Hindlimb muscle (tissue), 1 donor: ENCODE measurements at regions not wholly inside any gene's neighbourhood (a gene's known extent, or its start where the extent isn't known, plus 50 kb on each side); places are given as distances from the start of the nearest gene placed in this dataset.

Experiments
- DNase-seq: peaks from one replicate; pipeline ENCODE4 v3.0.0-alpha.2; 2013

DNA sequence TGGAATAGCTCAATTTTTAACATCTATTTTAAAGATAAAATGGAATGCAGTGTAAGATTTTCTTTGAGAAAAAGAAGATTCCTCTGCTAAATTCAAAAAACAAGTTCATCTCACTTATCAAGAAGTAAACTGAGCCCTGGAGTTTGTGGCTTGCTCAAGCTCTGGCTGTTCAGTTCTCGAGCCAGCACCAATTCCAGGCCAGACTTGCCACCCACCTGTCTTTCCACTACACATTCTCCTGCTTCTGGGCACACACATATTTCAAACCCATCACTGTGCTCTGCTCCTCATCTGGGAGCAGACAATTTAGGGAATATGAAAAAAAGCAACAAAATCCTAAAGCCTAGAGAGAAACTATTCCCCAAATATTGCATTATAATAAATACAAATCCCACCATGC, 424.5 kb downstream of the ENC1 start:
- DNase-seq, result no peak

DNA sequence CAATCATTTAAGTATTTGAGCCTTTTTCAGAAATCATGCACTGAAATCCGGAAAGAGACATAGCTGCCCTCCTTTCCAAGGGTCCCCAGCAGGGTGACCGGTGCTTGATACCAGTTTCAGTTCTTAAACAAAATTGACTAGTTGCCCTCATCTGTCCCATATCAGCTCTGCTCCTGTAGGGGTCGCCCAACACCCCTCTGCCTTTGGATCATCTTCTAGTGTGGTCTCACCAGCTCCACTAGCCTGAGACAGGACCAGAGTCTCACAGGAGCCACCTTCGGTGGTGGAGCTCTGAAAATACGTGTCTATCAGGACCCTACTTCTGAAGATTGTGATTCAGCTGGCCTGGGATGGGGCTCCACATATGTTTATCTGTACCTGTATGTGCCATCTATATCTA, 428.2 kb downstream of the ENC1 start:
- DNase-seq, result no peak

DNA sequence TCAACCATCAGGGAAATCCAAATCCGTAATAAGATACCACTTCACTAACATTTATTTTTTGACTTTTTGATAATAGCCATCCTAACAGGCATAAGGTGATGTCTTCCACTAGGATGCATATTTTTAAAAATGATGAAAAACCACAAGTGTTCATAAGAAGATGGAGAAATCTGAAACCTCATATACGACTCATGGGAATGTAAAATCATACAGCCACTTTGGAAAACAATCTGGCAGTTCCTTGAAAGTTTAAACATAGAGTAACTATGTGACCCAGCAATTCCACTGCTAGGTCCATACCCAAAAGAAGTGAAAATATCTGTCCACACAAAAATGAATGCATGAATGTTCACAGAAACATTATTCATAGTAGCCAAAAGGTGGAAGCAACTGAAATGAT, 431.0 kb downstream of the ENC1 start:
- DNase-seq, result no peak

DNA sequence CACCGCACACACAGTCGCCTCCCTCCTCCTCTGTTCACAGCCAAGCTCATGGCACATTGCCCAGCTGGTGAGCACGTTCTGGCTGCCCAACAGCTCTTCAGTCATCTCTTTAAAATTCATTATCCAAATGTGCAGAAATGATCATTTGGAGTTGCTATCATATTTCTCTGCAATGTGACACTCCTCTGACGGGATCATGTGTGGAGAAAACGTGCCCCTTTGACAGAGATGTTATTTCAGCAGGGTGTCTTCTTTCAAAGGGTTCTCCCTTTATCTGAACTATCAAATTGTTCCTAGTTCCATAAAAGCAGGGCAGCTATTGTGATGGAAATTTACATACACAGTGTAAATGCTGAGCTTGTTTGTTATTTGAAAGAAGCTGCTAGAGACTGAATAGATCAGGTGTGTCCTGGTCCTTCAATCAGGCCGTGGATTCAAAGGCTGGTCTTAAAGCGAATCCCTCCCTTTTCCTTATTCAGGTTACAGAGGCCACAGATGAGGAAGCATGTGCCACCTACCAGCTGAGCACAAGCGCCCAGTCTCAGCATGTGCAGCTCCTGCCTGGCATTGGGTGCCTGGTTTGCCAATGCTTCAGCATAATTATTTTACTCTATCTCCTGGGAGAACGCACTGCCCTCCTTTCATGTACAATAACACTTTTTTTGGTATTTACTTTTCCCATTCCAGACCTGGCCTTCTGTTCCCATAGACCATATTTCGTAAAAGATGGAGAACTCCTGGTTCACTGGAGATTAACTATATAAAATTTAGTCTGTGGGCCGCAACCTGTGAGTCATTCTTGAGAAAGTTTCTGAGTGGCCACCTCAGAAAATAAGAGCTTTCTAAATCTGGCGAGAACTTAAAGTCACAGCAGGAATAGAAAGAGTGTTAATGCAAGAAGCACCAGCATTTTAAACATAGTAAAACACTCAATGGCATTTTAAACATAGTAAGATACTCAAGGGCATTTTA, 433.7 kb downstream of the ENC1 start:
- DNase-seq, result peak; percentile 66

DNA sequence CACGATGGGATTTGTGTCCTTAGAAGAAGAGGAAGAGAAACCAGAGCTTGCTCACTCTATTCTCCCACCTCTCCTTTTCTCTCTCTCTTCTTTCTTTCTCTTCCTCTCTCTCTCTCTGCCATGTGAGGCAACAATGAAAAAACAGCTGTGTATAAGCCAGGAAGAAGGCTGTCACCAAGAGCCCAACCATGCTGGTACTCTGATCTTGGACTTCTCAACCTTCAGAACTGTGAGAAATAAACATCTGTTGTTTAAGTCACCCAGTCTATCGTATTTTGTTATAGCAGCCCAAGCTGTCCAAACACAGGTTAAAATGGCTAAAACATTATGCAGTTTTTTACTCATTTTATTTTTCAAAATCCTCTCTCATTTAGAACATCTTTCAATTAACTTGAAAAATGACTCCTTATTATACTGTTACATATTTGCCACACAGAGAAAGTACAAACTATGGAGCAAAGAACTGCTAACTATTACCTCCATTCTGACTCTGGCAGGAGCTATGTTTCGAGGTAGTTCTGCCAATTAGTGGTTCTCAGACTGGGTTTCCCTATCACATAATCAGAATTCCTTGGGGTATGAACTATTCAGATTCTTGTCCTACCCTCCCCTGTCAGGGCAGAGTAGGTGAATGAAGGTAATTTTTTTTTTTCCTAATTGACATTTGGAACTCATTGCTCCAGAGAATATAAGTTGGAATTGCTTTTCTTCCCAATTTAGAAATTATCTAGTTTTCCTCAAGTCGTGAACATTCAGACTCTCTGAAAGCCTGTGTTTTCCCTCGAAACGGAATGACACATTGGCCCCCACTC, 434.6 kb downstream of the ENC1 start:
- no peak for DNase-seq

DNA sequence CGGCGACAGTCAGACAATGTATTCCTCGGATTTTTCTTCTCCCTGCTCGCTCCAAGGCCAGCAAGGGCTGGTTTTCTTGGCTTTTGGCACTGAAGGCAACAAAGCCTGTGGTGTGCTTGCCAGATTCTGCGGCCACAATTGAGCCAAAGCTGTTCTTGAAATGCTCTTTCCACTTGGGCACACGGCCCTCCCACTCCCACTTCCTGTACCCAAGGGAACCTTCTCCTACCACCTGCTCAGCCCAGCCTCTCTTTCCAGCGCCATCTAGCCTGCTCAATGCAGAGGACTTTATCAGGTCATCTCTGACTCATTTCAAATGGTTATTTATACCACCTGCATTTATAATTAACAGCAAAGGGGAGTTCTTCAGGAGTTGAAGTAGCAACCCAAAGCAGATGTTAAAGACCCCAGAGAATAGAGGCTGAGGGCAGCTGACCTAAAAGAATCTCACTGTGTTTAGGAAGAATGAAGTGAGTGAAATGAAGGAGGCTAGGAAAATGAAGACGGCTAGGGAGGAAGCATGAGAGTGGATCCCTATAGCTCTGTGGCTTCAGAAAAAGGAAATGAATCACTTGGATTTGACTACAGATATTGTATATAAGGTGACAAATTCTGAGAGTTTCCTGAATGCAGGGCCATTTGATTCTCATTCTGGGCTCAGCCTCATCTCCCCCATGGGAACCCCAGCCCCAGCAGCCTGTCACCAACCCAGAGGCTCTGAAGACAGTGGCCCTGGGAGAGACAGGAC, 439.0 kb downstream of the ENC1 start:
- DNase-seq, result peak; percentile 39

DNA sequence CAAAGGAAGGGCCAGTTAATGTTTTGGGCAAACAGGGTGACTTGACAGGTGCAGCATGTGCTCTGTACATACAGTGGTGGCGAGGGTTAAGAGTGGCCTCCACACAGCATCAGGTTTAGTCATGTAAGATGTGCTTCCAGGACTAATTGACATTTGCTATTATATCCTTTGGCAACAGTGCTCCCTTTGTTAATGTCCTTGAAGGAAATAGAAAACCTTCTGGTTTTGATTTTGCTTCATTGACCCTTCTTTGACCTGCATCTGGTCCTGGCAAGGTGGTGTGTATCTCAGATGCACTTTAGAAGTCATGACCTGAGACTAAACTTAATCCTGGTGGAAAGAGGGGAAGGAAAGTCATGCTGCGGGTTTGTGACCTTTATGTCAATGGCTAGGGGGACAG, 440.0 kb downstream of the ENC1 start:
- DNase-seq, result no peak

DNA sequence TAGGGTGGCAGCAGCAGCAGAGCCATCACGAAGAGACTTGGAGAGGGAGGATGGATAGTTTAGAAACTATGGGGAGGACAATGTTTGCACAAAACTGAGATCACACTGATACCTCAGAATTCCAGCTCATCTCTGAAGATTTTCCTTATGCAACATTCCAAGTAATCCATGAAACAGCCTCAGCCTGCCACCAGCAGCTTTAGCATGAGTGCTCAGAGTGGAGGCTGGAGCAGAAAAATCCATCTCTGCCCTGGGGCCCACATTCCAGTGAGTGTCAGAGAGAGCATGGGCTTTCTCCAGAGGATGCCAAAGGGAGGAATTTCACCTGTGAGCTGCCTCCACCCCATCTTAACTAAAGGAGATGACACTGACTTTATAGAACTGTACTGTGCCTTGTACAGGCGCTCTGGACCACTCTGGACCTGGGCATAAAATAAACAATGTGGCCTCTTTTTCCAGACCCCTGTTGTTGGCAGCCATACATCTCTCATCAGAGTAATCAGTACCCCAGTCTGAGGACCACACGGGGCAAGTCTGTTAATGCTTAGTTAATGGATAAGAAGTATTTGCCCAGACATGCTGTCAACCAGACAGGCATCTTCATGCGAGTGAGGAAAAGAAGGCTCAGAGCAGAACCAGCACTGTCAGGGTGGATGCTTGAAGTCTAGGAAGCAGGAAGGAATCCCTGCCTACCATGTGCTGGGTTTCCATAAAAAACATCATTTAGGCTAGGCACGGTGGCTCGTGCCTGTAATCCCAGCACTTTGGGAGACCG, 440.9 kb downstream of the ENC1 start:
- no peak for DNase-seq

DNA sequence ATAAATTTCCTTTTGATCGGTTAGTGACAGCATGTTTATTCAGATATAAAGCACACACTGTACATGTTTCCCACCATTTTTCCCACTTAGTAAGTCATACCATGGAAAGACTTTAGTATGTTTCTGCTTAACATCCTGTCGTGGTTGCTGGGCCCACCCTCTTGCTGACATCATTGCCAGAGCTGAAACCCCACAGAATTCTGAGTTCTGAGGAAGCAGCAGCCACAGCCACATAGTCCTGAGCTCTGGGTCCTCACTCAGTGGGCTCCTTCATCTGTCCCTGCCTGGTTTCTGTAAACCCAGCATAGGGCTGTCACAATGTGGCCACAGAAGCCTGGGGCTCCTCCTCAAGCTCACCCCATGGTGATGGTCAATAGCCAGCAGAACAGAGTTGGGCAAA, 441.5 kb downstream of the ENC1 start:
- no peak for DNase-seq

DNA sequence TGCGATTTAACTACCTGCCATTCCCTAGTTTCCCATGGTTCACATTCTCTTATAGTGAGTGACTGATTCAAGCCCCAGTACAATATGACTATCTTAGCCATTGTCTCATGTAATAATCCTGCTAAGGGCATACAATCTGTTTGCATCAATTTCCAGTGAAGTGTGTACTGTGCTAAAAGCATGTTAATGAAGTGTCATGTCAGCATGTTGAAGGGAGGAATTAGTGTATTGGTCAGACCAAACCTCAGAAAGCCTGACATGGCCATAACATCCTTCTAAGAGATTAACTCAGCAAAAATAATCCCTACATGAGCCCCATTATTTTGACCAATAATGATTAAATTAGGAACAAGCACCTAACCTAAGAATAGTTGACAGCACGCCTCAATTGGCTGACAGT, 442.4 kb downstream of the ENC1 start:
- DNase-seq, result no peak

DNA sequence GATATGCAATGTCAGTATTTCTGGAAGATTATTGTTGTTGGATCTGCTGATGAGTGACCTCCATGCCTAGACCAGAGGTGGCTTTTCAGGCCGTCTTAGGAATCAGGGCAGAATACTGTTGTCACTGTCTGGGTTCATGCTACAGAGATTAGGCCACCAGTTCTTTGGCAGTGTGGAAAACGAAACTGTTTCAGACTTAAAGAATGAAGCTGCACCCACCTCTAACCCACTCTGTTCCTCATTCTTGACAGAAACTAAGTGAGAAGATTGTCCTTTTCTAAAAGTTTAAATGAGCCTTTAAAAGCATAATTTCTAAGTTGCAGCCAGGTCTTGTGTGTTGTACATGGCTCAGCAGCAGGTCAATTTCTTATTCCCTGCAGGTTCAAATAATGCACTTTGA, 444.3 kb downstream of the ENC1 start:
- no peak for DNase-seq

DNA sequence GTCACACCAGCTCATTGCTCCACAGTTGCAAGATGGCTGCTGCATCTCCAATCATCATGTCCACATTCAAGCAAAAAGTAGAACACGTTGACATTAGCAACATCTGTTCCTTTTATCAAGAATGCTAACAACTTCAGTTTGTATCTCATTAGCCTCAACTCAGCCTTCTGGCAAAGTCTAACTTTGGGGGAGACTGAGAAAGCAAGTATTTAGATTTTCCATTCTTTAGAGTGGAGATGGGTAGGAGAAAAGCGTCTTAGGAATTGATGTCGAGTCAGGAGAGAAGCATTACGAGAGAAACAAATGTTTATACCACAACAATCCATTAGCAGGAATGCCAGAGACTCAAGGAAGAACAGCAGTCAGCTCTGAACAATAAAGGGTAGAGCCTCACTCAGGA, 446.3 kb downstream of the ENC1 start:
- DNase-seq, result no peak

DNA sequence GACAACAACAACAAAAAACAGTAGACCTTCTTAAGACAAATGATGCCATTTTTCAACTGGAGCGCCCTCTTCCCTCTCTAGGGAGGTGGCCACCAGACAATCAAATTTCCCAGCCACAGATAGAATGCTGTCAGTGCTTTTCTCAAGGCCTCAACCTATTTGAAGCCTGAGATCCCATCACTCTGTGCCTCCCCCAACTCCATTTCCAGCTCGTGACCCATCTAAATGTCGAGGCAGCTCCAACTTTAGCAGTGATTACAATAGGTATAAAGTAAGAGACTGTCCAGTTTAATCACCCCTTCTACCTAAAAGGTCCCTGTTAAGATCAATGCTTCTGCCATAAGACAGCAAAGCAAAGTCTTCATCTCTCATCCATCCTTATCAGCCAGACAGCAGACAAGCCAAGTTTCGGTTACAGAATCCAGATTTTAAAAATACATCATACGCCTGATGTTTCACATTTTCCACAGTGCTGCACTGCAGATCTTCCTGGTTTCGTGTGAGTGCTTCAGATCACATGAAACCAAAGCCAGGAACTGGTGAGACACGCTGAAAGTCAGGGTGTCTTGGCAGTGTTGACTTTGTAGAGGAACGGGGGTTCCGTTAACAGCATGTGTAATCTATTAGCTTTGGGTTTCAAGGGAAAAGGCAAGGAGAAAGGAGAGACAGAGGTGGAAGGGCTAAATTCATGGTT, 447.8 kb downstream of the ENC1 start:
- peak; percentile 74 for DNase-seq

DNA sequence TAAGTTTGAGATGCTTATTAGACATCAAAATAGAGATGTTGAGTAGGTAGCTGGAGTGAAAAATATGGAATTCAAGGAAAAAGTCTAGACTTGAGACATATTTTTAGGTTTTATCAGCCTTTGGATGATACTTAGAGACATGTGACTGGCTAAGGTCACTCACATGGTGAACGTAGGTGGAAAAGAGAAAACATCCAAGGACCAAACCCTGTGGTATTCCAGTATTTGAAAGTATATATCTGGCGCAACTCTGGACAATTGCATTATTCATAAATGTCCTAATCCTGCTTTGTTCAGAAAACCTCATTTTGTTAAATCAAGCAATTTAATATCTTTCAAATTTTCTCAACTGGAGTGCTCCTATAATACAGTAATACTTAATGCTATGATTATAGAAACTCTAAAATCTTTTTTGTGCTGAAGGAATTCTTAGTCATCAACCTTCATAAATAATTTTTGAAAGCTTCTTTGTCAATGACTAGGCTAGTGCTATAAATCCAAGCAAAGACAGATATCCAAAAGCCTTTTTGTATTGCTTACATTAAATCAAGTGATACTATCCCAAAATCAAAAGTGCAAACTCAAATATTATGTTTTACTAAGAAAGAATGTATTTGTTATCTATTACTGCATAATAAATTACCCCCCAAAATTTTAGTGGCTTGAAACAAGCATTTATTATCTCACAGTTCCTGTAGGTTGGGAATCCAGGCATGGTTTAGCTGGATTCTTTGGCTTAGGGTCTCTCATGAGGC, 452.0 kb downstream of the ENC1 start:
- DNase-seq, result no peak

DNA sequence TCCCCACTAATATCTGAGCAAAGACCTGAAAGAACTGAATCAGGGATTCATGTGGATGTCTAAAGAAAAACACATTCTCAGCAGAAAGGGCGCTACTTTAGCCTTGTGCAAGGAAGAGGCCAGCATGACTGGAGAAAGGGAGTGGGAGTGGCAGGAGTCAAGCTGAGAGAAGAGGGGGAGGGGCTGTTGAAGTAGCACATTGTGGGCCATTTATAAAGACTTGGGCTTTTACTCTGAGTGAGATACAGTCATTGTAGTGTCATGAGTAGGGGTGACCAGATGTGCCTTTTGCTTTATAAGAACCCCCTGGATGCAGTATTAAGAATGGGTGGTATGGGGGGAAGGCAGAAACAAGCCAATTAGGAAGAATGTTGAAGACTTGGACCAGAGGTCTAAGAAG, 452.8 kb downstream of the ENC1 start:
- no peak for DNase-seq

DNA sequence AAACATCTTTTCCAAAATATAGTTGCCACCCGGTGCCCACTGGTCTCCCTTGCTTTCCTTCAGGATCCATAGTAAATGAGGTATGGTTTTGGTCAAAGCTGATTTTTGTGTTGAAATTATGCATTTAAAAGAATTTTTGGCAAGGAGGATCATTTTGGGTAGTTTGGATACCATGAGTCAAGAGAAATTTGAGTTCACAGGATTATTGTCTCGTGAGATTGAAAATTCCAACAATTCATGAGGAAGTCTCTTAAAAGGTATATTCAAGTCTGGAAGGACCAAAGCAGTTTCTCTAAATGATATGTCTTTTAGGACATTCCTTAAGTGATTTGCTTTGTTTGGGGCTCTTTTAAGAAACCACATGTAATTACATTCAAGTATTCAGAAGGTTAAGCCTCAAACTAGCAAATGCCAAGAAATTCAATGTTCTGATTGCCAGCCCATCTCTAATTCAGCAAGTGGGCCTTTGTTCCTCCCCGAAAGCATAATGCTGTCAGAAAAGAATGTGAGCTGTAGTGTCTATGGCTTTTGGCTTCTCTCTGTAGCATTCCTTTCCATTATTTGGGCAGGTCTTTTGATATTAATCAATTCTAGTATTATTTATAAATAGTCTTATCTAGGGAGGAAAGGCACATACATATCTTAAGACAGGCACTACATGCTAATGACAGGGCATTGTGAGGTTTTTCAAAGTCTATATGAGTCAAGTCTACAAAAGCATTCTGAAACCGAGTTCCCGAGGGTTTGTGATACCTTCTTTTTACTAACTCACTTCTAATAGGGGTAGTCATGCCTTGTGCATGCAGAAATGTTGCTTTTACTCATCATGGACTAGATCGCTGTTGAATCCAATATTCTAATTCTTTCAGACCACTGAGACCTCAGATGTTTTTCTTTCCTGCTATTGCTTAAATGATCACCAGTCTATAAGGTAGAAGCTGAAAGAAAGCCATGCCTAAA, 453.9 kb downstream of the ENC1 start:
- DNase-seq, result no peak

DNA sequence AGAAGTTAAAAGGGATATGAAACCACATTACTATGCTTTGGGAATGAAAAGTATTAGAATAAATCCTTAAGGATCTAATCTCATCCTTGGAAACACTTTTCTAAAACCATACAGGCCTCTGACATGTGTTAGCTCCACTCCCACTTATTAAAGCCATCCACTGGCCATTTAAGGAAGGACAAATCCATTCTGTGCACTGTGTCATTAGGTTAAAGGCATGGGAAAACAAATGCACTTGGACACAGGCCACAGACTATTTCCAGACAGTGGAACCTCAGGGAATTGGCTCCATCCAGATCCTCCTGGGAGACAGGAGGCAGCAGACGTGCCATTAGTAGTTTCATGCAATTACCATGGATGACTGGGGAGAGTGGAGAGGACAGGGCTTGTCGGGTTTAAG, 454.9 kb downstream of the ENC1 start:
- DNase-seq, result no peak

DNA sequence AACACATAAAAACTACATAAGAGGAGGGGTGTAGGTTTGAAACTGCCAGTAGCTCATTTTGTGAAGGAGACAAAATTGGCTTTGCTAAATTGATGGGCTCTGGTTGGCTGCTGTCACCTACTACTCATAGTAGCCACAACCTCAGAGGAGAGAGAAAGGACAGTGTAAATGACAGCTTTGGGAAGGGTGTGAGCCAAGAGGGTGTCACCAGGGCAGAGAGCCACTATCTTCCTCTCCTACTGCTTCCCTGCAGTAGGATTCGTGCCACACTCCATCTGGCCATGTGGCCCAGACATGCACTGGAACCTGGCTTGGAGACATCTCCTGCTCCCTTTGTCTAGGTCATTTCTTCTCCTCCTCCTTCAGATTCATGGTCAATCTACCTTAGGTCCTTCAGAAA, 455.9 kb downstream of the ENC1 start:
- DNase-seq, result no peak

DNA sequence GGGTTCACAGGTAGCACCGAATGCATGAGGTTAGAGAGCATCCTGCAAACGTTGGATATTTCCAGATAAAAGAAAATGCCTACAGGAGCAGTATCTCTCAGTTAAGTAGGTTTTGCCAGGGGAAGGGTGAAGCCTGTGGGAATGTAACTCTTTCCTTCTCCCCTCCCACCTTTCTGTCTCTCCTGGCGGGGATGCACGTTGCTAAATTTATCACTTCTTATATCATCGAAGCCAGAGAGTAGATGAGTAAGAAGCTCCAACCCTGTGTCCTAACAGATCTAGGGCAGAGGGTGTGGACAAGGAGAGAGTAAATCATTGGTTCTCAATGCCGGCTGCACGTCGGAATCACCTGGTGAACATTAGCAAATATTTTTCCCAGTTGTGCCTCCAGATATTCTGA, 457.5 kb downstream of the ENC1 start:
- no peak for DNase-seq

DNA sequence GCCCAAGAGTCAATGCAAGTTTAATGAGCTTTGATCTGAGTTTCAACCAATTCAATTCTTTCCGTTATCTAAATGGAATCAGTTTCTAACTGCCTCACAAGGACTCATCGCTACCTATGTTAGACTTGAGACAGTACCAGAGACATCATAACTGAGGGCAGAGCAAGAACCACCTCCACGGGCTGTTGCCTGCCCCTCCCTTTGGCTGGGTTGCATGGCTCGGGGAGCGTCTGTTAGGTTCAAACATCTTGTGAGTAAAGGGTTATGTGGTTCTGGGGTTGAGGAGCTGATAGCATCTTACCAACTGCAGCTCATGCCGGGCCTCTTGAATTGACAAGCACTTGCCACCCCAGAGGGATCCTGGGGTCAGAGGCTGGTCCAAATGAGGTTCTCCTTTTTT, 457.9 kb downstream of the ENC1 start:
- DNase-seq, result no peak
